K562 (cell line): ENCODE measurements at regions not wholly inside any gene's neighbourhood (a gene's known extent, or its start where the extent isn't known, plus 50 kb on each side); places are given as distances from the start of the nearest gene placed in this dataset.

ENCODE experiments used
- BRD9 ChIP-seq: fragments of 450-650 bp; IDR thresholded peaks from 2 replicates; pipeline ENCODE4 v1.6.1; 2018; ENCODE audit warnings: low read depth; ENCODE audit not compliant: partially characterized antibody
- BRF1 ChIP-seq: IDR thresholded peaks from 3 replicates; pipeline ENCODE4 v1.6.1; 2011; ENCODE audit warnings: borderline replicate concordance, mild to moderate bottlenecking; ENCODE audit not compliant: insufficient read length; ENCODE audit errors: extremely low read depth
- CHD2 ChIP-seq: IDR thresholded peaks from 2 replicates; pipeline ENCODE4 v1.6.1; 2011; ENCODE audit warnings: low read depth, low read length
- CREM ChIP-seq: IDR thresholded peaks from 2 replicates; pipeline ENCODE4 v1.6.1; 2014; ENCODE audit warnings: antibody characterized with exemption, low read depth
- CTCF ChIP-seq, 3 experiments: IDR thresholded peaks in 2 of 3; conservative IDR thresholded peaks in 1 of 3; 2 replicates each; pipeline ENCODE4 v1.5.1; 2011 to 2012; ENCODE audit warnings: low read length in 3 of 3, mild to moderate bottlenecking in 3 of 3, control low read depth in 2 of 3, improper control_type of control experiment in 1 of 3, inconsistent platforms in 1 of 3, low read depth in 1 of 3, mixed read lengths in 1 of 3, moderate library complexity in 1 of 3; ENCODE audit not compliant: insufficient read depth in 2 of 3
- ELF4 ChIP-seq: fragments of 450-650 bp; formaldehyde crosslinking; IDR thresholded peaks from 2 replicates; pipeline ENCODE4 v1.4.0; 2022; ENCODE audit warnings: missing genetic modification characterization
- ELK1 ChIP-seq: sonication (generic); formaldehyde crosslinking; IDR thresholded peaks from 2 replicates; pipeline ENCODE4 v1.8.1; 2022; ENCODE audit warnings: missing genetic modification reagents
- EP300 ChIP-seq: IDR thresholded peaks from 2 replicates; pipeline ENCODE4 v1.6.1; 2012; ENCODE audit warnings: low read length, improper control_type of control experiment
- JUND ChIP-seq, 2 experiments: IDR thresholded peaks; 2 replicates in 1 of 2; 3 replicates in 1 of 2; pipeline ENCODE4 v1.6.1; 2011; ENCODE audit warnings: borderline replicate concordance in 2 of 2, low read depth in 2 of 2, low read length in 2 of 2, improper control_type of control experiment in 1 of 2, missing biosample characterization in 1 of 2, missing genetic modification characterization in 1 of 2, missing genetic modification reagents in 1 of 2
- MYC ChIP-seq, 2 experiments: fragments of 250-450 bp in 1 of 2; sonication (Bioruptor Pico) in 1 of 2; IDR thresholded peaks; 2 replicates each; pipeline versions ENCODE4 v1.5.1 to v1.6.1; 2012 to 2021; ENCODE audit warnings: low read depth in 2 of 2, borderline replicate concordance in 1 of 2, improper control_type of control experiment in 1 of 2, low read length in 1 of 2, mild to moderate bottlenecking in 1 of 2, moderate library complexity in 1 of 2
- PCBP2 ChIP-seq: fragments of 200-400 bp; formaldehyde crosslinking; IDR thresholded peaks from 2 replicates; pipeline ENCODE4 v1.6.1; 2018; ENCODE audit warnings: low read length, low read depth, mild to moderate bottlenecking, moderate library complexity; ENCODE audit not compliant: poor library complexity, severe bottlenecking
- TEAD1 ChIP-seq, 2 experiments: fragments of 450-650 bp in 1 of 2; sonication (generic) in 1 of 2; formaldehyde crosslinking; IDR thresholded peaks; 2 replicates each; pipeline versions ENCODE4 v1.4.0 to v1.8.0; 2020 to 2022; ENCODE audit warnings: mild to moderate bottlenecking in 2 of 2, missing genetic modification reagents in 1 of 2

GRCh38 chr4:133574248-133574647, 425.2 kb downstream of the PCDH10 start:
- TF ChIP-seq ELK1 (no peak), BRD9 (no peak), CREM (no peak), JUND (IDR thresholded peaks at IDR 0.05; ENCODE audit: borderline replicate concordance, low read depth, low read length) (no peak), JUND (tag; IDR thresholded peaks at IDR 0.05; ENCODE audit: borderline replicate concordance, low read depth, low read length) (no peak), CHD2 (no peak), MYC (IDR thresholded peaks at IDR 0.05; ENCODE audit: low read depth, low read length) (no peak), MYC (CRISPR knock-in tag; IDR thresholded peaks at IDR 0.05; ENCODE audit: borderline replicate concordance, low read depth) (no peak), EP300 (no peak), TEAD1 (CRISPR knock-in tag; IDR thresholded peaks at IDR 0.05) (no peak), BRF1 (no peak), CTCF (IDR thresholded peaks at IDR 0.05 in 2 of 3, conservative IDR thresholded peaks at IDR 0.05 in 1 of 3; ENCODE audit: insufficient read depth in 2 of 3, low read depth in 1 of 3, low read length in 3 of 3) (no peak), ELF4 (CRISPR knock-in tag) (no peak), PCBP2 (no peak)
